Cardiac fibroblast (primary cell): ENCODE measurements at regions not wholly inside any gene's neighbourhood (a gene's known extent, or its start where the extent isn't known, plus 50 kb on each side); places are given as distances from the start of the nearest gene placed in this dataset.
"Not testable (repeated sequence)": the region's sequence is repeated elsewhere in the genome, so short reads cannot be mapped to it uniquely, and the experiment has no call there.

Experiments
- DNase-seq, 2 donors: peaks; one replicate each; pipeline versions ENCODE4 v3.0.0 to v3.0.0-alpha.2; 2010; ENCODE audit warnings: low read depth in 2 of 2
- H3K4me3 ChIP-seq, 2 donors: replicated peaks in 1 of 2; 1 replicate in 1 of 2; 2 replicates in 1 of 2; pipeline ENCODE4 v1.5.1; 2011; ENCODE audit warnings: low read depth in 2 of 2, low read length in 2 of 2, mild to moderate bottlenecking in 2 of 2, moderate library complexity in 1 of 2
- TF ChIP-seq, protein P1 (sequence below): IDR thresholded peaks from one replicate; pipeline ENCODE4 v1.5.1; 2011; ENCODE audit warnings: low read depth, mild to moderate bottlenecking, low read length, inconsistent platforms

DNA sequence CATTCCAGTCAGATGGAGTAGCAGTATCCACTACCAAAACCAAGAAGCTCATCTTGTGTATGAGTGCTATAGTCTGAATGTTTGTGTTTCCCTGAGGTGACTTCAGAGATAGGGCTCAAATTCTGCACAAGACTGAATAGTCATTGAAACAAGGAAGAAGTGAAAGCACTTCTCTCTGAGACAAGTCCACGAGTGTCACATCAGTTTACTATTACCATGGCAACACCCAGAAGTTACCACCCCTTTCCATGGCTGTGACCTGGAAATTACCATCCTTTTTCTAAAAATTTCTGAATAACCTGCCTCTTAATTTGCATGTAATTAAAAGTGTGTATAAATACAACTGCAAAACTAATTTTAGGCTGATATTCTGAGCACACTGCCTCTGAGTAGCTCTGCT is 682.1 kb upstream of the ADGRB3 start:
- H3K4me3 ChIP-seq = no peak overlapping the region
- DNase-seq = peak; percentile 9 to 16

DNA sequence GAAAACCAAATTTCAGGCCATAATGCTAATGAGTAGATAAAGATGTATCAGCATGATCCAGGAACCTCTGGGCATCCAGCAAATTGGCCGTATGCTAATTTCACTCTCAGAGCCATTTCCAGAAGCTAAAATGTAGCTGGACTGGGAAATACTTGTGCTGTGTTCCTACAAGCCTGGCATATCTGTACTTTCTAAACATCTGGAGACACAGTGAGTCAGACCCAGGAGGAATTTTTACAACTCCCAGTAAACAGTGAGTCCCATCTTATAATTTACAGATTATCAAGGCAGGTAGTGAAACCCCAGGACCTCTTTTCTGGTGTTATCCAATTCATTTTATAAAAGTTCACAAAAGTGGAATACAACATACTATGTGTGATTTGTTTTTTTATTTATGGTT is 683.0 kb upstream of the ADGRB3 start:
- DNase-seq = peak; percentile 57
- TF ChIP-seq, protein P1, sequence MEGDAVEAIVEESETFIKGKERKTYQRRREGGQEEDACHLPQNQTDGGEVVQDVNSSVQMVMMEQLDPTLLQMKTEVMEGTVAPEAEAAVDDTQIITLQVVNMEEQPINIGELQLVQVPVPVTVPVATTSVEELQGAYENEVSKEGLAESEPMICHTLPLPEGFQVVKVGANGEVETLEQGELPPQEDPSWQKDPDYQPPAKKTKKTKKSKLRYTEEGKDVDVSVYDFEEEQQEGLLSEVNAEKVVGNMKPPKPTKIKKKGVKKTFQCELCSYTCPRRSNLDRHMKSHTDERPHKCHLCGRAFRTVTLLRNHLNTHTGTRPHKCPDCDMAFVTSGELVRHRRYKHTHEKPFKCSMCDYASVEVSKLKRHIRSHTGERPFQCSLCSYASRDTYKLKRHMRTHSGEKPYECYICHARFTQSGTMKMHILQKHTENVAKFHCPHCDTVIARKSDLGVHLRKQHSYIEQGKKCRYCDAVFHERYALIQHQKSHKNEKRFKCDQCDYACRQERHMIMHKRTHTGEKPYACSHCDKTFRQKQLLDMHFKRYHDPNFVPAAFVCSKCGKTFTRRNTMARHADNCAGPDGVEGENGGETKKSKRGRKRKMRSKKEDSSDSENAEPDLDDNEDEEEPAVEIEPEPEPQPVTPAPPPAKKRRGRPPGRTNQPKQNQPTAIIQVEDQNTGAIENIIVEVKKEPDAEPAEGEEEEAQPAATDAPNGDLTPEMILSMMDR = no peak
- H3K4me3 ChIP-seq = no peak overlapping the region

More for the DNA sequence above, 682.1 kb upstream of the ADGRB3 start:
- TF ChIP-seq, protein P1 = no peak

GRCh38 chr6:67947762-67948161 is 687.3 kb upstream of the ADGRB3 start:
- not testable (repeated sequence) for H3K4me3 ChIP-seq, DNase-seq

DNA sequence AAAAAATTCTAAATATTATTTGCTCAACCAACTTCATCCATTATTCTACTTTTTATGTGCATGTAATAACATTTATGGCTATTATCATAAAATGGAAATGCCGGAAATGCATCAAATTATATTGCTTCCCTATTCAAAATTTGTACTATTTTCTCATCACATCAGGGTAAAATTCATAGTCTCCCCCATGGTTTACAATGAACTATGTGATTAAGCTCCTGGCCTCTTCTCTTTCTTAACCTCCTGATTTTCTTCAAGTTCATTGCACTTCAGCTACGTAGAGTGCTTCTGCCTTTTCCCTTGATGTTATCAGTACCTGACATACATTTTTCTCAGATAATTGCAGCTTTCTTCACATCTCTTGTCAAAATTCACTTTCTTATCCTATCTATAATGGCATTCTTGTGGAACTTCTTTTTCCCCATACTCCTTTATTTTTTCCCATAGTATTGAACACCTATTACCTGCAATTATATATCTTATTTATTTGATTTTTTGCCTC is 699.1 kb upstream of the ADGRB3 start:
- TF ChIP-seq, protein P1 = no peak
- no peak overlapping the region for H3K4me3 ChIP-seq
- DNase-seq = no peak

DNA sequence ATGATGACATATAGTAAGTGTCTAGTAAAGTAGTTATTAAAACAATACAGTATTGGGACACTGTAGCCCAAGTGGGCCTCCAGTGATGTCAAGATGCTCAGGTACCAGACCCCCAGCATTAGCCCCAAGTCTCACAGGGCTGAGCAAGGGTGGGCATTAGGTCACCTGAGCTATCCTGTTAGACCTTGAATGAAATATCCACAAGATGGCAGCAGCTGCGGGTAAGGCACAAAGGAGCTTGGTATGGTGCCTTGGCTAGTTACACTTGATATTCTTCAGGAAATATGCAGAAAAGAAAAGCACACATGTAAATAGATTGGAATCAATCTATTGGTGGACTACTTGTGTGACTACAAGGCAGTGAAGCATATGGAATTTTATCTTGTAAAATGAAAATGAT is 701.8 kb upstream of the ADGRB3 start:
- TF ChIP-seq, protein P1 = no peak
- DNase-seq = no peak
- H3K4me3 ChIP-seq = no peak overlapping the region

- DNase-seq = not testable (repeated sequence)
Observed at GRCh38 chr6:67922588-67922987, 712.5 kb upstream of the ADGRB3 start.

GRCh38 chr6:67920040-67920439 is 715.0 kb upstream of the ADGRB3 start:
- DNase-seq, H3K4me3 ChIP-seq: not testable (repeated sequence)

More at GRCh38 chr6:67922588-67922987, 712.5 kb upstream of the ADGRB3 start:
- not testable (repeated sequence) for H3K4me3 ChIP-seq

DNA sequence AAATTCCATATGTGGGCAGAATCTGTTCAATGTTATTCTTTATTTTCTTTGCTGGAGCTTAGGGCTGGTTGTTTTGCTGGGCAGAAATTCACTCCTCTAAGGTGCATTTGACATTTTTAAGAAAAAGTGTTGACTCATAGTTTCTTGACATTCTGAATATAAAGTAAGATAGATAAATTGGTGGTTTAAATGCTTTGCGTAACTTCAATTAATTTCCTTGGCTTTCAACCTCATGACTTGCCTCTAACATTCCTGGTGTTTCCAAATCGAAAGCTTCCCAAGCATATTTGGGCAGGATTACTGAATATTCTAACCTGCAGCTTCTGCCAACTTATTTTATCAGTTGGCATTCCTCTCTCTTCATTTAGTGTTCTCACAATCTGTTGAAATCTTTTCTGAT is 718.7 kb upstream of the ADGRB3 start:
- no peak overlapping the region for H3K4me3 ChIP-seq
- TF ChIP-seq, protein P1 = no peak
- peak; percentile 36 to 94 for DNase-seq
